ENCODE measurements at regions not wholly inside any gene's neighbourhood (a gene's known extent, or its start where the extent isn't known, plus 50 kb on each side); places are given as distances from the start of the nearest gene placed in this dataset.

DNA sequence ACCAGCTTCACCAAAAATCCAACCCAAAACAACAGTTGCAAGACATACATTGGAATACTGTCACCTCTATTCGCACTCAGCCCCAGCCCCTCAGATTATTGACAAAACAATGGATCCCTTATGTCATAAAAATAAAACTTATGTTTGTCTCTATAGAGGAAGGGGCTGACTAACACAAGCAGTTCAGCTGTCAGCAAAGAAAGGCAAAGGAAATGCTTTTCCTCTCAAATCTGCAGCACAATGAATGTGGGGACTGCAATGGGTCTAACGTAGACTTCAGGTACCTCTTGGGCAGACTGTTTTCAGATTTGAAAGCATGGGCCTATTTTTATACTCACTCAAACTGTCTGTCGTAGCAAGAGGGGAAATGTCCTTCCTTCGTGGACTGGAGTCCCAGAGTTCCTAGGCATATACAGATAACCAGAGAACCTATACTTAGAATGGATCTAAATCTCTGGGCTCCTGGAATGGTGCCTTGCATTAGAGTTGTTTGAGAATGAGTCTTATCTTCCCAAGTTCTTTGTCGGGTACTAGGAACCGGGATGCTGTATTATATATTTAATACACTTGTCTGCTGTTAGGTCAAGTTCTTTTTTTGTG lies 307.7 kb upstream of the DDX53 start:
- no peaks in the 10 kb centered on the region for H3K4me1 Mint-ChIP-seq (ENCODE audit: low read depth)
- TF ChIP-seq, protein P1, sequence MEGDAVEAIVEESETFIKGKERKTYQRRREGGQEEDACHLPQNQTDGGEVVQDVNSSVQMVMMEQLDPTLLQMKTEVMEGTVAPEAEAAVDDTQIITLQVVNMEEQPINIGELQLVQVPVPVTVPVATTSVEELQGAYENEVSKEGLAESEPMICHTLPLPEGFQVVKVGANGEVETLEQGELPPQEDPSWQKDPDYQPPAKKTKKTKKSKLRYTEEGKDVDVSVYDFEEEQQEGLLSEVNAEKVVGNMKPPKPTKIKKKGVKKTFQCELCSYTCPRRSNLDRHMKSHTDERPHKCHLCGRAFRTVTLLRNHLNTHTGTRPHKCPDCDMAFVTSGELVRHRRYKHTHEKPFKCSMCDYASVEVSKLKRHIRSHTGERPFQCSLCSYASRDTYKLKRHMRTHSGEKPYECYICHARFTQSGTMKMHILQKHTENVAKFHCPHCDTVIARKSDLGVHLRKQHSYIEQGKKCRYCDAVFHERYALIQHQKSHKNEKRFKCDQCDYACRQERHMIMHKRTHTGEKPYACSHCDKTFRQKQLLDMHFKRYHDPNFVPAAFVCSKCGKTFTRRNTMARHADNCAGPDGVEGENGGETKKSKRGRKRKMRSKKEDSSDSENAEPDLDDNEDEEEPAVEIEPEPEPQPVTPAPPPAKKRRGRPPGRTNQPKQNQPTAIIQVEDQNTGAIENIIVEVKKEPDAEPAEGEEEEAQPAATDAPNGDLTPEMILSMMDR (IDR thresholded peaks at IDR 0.05): no peak
- CTCF ChIA-PET: no interaction called here
- H3K36me3 Mint-ChIP-seq (ENCODE audit: low read depth): no peaks in the 10 kb centered on the region
- no peak overlapping the region for H3K27ac Mint-ChIP-seq
- intact Hi-C loops (cut with micrococcal nuclease): no loop called here
- H3K9me3 Mint-ChIP-seq: no peaks in the 10 kb centered on the region
- no peak for ATAC-seq
- H3K4me3 Mint-ChIP-seq: no peak overlapping the region
- DNase-seq: no peak
- no peaks in the 10 kb centered on the region for H3K27me3 Mint-ChIP-seq
- POLR2A ChIA-PET: no interaction called here

DNA sequence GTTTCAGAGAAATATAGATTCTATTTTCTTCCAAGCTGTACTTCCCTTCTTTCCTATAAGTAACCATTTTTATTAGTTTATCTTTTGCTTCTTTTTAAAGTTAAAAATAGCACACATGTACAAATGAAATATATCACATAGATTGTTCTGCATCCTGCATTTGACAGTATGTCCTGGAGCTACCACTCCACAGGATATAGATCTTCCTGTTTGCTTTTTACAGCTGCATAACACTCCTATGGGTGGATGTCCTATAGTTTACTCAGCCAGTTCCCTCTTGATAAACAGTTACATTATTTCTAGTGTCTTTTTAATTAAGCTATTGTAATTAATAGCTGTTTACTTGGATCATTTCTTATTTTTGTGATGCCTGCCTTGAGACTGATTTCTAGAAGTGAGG lies 301.6 kb upstream of the DDX53 start:
- ATAC-seq (no peak), DNase-seq (no peak)
- ChIA-PET POLR2A (no interaction called here), CTCF (no interaction called here)
- Mint-ChIP-seq H3K27me3 (no peaks in the 10 kb centered on the region), H3K27ac (no peak overlapping the region), H3K4me1 (ENCODE audit: low read depth) (no peaks in the 10 kb centered on the region), H3K36me3 (ENCODE audit: low read depth) (no peaks in the 10 kb centered on the region), H3K9me3 (no peaks in the 10 kb centered on the region), H3K4me3 (no peak overlapping the region)
- TF ChIP-seq, protein P1 (IDR thresholded peaks at IDR 0.05): no peak
- intact Hi-C loops (cut with micrococcal nuclease): no loop called here

DNA sequence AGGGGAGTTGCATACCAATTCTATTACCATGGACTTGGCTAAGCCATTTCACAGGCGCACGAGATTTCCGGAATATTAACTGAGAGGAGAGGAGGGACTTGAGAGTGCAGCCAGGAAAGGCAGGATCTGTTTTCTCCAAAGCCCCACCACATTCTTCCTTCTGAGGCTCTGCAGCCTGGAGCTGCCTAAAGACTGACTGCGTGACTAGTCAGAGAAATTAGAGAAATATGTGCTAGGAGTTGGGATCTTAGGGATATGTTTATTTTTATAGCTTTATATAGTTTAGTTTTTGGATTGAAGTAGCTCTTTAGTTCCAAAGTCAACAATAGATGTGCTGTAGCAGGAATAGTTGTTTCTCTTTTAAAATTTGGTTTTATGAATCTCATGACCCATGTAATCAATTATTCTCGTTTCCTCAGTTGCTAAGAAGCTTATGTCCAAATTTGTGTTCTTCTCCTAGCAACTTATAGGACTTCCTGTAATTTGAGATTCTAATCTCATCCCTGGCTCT lies 300.1 kb upstream of the DDX53 start:
- DNase-seq: no peak
- Mint-ChIP-seq H3K27ac (no peak overlapping the region), H3K4me3 (no peak overlapping the region), H3K36me3 (ENCODE audit: low read depth) (no peaks in the 10 kb centered on the region), H3K9me3 (no peaks in the 10 kb centered on the region), H3K4me1 (ENCODE audit: low read depth) (no peaks in the 10 kb centered on the region), H3K27me3 (no peaks in the 10 kb centered on the region)
- TF ChIP-seq, protein P1 (IDR thresholded peaks at IDR 0.05): no peak
- ATAC-seq: no peak
- ChIA-PET POLR2A (no interaction called here), CTCF (no interaction called here)
- intact Hi-C loops (cut with micrococcal nuclease): no loop called here

DNA sequence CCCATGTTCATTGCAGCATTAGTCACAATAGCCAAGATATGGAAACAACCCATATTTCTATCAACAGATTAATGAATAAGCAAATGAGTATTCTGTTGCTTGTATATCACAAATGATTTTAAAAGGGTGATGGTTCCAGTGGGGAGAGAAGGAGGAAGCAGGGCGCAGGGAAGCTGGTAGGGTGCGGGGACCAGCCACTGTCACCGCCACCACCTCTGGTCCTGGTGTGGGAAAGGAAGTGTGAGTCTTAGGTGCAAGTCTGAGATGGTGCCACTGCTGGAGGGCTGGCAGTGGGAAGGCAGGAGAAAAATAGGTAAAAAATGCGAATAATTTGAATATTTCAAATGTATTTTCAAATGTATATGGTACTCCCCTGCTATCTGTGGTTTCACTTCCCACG lies 286.8 kb upstream of the DDX53 start:
- H3K36me3 Mint-ChIP-seq (ENCODE audit: low read depth): no peaks in the 10 kb centered on the region
- H3K4me1 Mint-ChIP-seq (ENCODE audit: low read depth): no peaks in the 10 kb centered on the region
- H3K27me3 Mint-ChIP-seq: no peaks in the 10 kb centered on the region
- no peak overlapping the region for H3K27ac Mint-ChIP-seq
- POLR2A ChIA-PET: no interaction called here
- DNase-seq (no peak), ATAC-seq (no peak)
- CTCF ChIA-PET: no interaction called here
- TF ChIP-seq, protein P1 (IDR thresholded peaks at IDR 0.05): no peak
- H3K4me3 Mint-ChIP-seq: no peak overlapping the region
- intact Hi-C loops (cut with micrococcal nuclease): no loop called here
- H3K9me3 Mint-ChIP-seq: no peaks in the 10 kb centered on the region

DNA sequence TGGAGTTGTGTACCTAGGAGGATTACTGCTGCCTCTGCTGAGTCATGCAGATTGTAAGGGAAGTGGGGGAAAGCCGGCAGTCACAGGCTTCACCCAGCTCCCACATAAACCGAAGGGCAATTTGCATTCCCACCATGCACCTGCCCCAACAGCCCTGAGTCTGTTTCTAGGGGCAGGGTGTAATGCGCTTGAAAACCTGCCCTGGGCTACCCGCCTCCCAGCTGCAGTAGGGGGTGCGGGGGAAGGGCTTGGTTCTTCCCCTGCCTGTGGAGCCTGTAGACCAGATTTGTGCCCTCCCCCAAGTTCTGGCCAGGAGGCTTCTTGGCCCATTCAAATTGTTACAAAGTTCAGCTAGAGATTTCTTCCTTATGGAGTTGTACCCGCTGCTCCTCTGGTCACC lies 269.2 kb upstream of the DDX53 start:
- no peaks in the 10 kb centered on the region for H3K9me3 Mint-ChIP-seq
- H3K36me3 Mint-ChIP-seq (ENCODE audit: low read depth): no peaks in the 10 kb centered on the region
- ChIA-PET CTCF (no interaction called here), POLR2A (no interaction called here)
- H3K4me3 Mint-ChIP-seq: no peak overlapping the region
- TF ChIP-seq, protein P1 (IDR thresholded peaks at IDR 0.05): no peak
- DNase-seq (no peak), ATAC-seq (no peak)
- H3K27me3 Mint-ChIP-seq: no peaks in the 10 kb centered on the region
- intact Hi-C loops (cut with micrococcal nuclease): no loop called here
- H3K27ac Mint-ChIP-seq: no peak overlapping the region
- no peaks in the 10 kb centered on the region for H3K4me1 Mint-ChIP-seq (ENCODE audit: low read depth)
